HepG2 (cell line): ENCODE measurements at regions not wholly inside any gene's neighbourhood (a gene's known extent, or its start where the extent isn't known, plus 50 kb on each side); places are given as distances from the start of the nearest gene placed in this dataset.

ENCODE experiments used
- ATAC-seq: fragments of 200-7000 bp; cut with Tn5 transposase; 3 replicates; pipeline ENCODE4 v1.9.1; 2020; ENCODE audit warnings: mild to moderate bottlenecking, moderate library complexity
- BruUV-seq: library from RNA; stranded (reverse); fragments of 400-500 nt; replicated peaks from 2 replicates; lab custom pipeline; 2021; lab: Mats Ljungman, UMichigan
- CTCF ChIA-PET: fragments of 300-600 bp; formaldehyde crosslinking; extraction: SDS; loops from one replicate; lab custom pipeline; 2021; ENCODE audit warnings: low total read pairs, inconsistent platforms, low intra/inter-chr PET ratio; lab: Yijun Ruan, JAX
- POLR2A ChIA-PET: fragments of 350-600 bp; sonication (Branson Sonifier 250); formaldehyde crosslinking; loops from one replicate; lab custom pipeline; 2020; ENCODE audit warnings: antibody characterized with exemption, inconsistent platforms; lab: Yijun Ruan, JAX
- DNase-seq: peaks from one replicate; pipeline ENCODE4 v3.0.0-alpha.2; 2015; ENCODE audit warnings: low spot score
- FAIRE-seq: peaks from 3 replicates; lab custom pipeline; 2011; peaks lifted over from hg19 to GRCh38; lab: Jason Lieb, UNC
- H2AFZ ChIP-seq: one replicate; pipeline ENCODE4 v1.6.1; 2011; ENCODE audit warnings: low read length, inconsistent platforms
- H3K27ac ChIP-seq: fragments of 300-600 bp; 3 replicates; pipeline ENCODE4 v1.8.0; 2011; ENCODE audit warnings: mixed run types, mild to moderate bottlenecking, mixed read lengths, low read length, inconsistent platforms; ENCODE audit not compliant: insufficient read depth; ENCODE audit errors: extremely low read length
- H3K27me3 ChIP-seq, 2 experiments: fragments of 200-600 bp in 1 of 2; 2 replicates in 1 of 2; 3 replicates in 1 of 2; pipeline versions ENCODE4 v1.6.0 to v1.8.0; 2011; ENCODE audit warnings: low read length in 2 of 2, mild to moderate bottlenecking in 2 of 2, moderate library complexity in 2 of 2, inconsistent platforms in 1 of 2; ENCODE audit not compliant: insufficient read depth in 2 of 2, control insufficient read depth in 1 of 2
- H3K36me3 ChIP-seq, 2 experiments: fragments of 200-600 bp in 1 of 2; replicated peaks in 1 of 2; 2 replicates in 1 of 2; 3 replicates in 1 of 2; pipeline versions ENCODE4 v1.5.1 to v1.8.0; 2011; ENCODE audit warnings: low read length in 2 of 2, inconsistent platforms in 1 of 2; ENCODE audit not compliant: insufficient read depth in 2 of 2, control insufficient read depth in 1 of 2
- H3K4me1 ChIP-seq: 2 replicates; pipeline ENCODE4 v1.5.1; 2012; ENCODE audit warnings: low read length, inconsistent platforms; ENCODE audit not compliant: insufficient read depth
- H3K4me2 ChIP-seq: 2 replicates; pipeline ENCODE4 v1.6.0; 2011; ENCODE audit warnings: low read depth, low read length, inconsistent platforms
- H3K4me3 ChIP-seq, 3 experiments: fragments of 200-600 bp in 1 of 3; sonication (generic), shearing (Covaris generic) in 1 of 3; replicated peaks in 1 of 3; 2 replicates each; pipeline ENCODE4 v1.5.1; 2011 to 2016; ENCODE audit warnings: low read length in 3 of 3, inconsistent platforms in 2 of 3, low read depth in 2 of 3, mild to moderate bottlenecking in 2 of 3, control low read depth in 1 of 3, mixed read lengths in 1 of 3; ENCODE audit not compliant: insufficient read depth in 1 of 3
- H3K79me2 ChIP-seq: one replicate; pipeline ENCODE4 v1.6.1; 2011; ENCODE audit warnings: low read length, inconsistent platforms; ENCODE audit not compliant: insufficient read depth
- H3K9ac ChIP-seq: 2 replicates; pipeline ENCODE4 v1.6.0; 2011; ENCODE audit warnings: mild to moderate bottlenecking, low read depth, low read length, inconsistent platforms; ENCODE audit not compliant: insufficient read depth
- H3K9me3 ChIP-seq: 2 replicates; pipeline ENCODE4 v1.5.1; 2012; ENCODE audit warnings: mild to moderate bottlenecking, low read length
- H4K20me1 ChIP-seq: 2 replicates; pipeline ENCODE4 v1.6.0; 2011; ENCODE audit warnings: inconsistent platforms, mild to moderate bottlenecking, low read length, moderate library complexity; ENCODE audit not compliant: insufficient read depth
- CSRNP2 ChIP-seq: sonication (generic); formaldehyde crosslinking; conservative IDR thresholded peaks from 2 replicates; pipeline ENCODE4 v1.8.0; 2022; ENCODE audit warnings: low read depth, missing genetic modification reagents
- NBN ChIP-seq: fragments of 450-650 bp; conservative IDR thresholded peaks from 2 replicates; pipeline ENCODE4 v1.6.1; 2017
- NCOA1 ChIP-seq: sonication (generic); formaldehyde crosslinking; IDR thresholded peaks from 2 replicates; pipeline ENCODE4 v1.9.0; 2021; ENCODE audit warnings: missing genetic modification reagents
- NFATC3 ChIP-seq: sonication (generic); formaldehyde crosslinking; IDR thresholded peaks from 2 replicates; pipeline ENCODE4 v1.5.1; 2020; ENCODE audit warnings: mild to moderate bottlenecking, missing genetic modification reagents
- RARG ChIP-seq: sonication (generic); formaldehyde crosslinking; IDR thresholded peaks from 2 replicates; pipeline ENCODE4 v1.4.0; 2020; ENCODE audit warnings: low read depth, mild to moderate bottlenecking, missing genetic modification reagents
- SNAPC2 ChIP-seq: sonication (generic); formaldehyde crosslinking; IDR thresholded peaks from 2 replicates; pipeline ENCODE4 v1.8.1; 2022; ENCODE audit warnings: mild to moderate bottlenecking, missing genetic modification reagents
- TFE3 ChIP-seq: IDR thresholded peaks from 2 replicates; pipeline ENCODE4 v1.6.1; 2016
- ZZZ3 ChIP-seq: sonication (generic); formaldehyde crosslinking; IDR thresholded peaks from 2 replicates; pipeline ENCODE4 v1.4.0; 2020; ENCODE audit warnings: missing genetic modification reagents, mild to moderate bottlenecking, borderline replicate concordance
- WGBS: methylation state at CpG from one replicate; pipeline ENCODE4 v1.1.6; 2017; ENCODE audit warnings: low lambda C conversion rate; 5-methylcytosine and 5-hydroxymethylcytosine counted together
- in situ Hi-C: cut with HindIII; loops from 2 replicates; pipeline ENCODE4 v1.10.0; 2017; ENCODE audit warnings: low pct_unique_long_range_greater_than_20kb; ENCODE audit not compliant: extremely low pct_ligation_motif_present
- intact Hi-C: fragments of 100-400 bp; cut with micrococcal nuclease; formaldehyde crosslinking; loops from one replicate; pipeline ENCODE4 v1.10.0; 2022; ENCODE audit not compliant: unreplicated experiment

GRCh38 chr2:186099826-186100225 is 361.2 kb downstream of the FSIP2 start:
- DNase-seq (no peak), FAIRE-seq (no peak), ATAC-seq (no peak)
- no peaks in the 10 kb centered on the region for H3K27me3 ChIP-seq
- BruUV-seq, result no TSS peak
- H3K9ac ChIP-seq, result no peak overlapping the region
- H3K4me1 ChIP-seq, result peaks cover 6% of the 10 kb centered on the region
- H3K4me3 ChIP-seq, result no peak overlapping the region
- 80% methylated on average over 2 of the region's 2 CpGs for WGBS
- CTCF ChIA-PET, result no interaction called here
- H4K20me1 ChIP-seq, result no peaks in the 10 kb centered on the region
- no peak overlapping the region for H2AFZ ChIP-seq
- no peaks in the 10 kb centered on the region for H3K79me2 ChIP-seq
- TF ChIP-seq NCOA1 (no peak), CSRNP2 (CRISPR knock-in tag) (no peak), ZZZ3 (CRISPR knock-in tag) (no peak)
- POLR2A ChIA-PET, result no interaction called here
- no peaks in the 10 kb centered on the region for H3K9me3 ChIP-seq
- no peak overlapping the region for H3K4me2 ChIP-seq
- intact Hi-C loops, result loop anchor here (10.0 kb wide), 1 partner anchor 285 kb away; no protein-coding TSS in a partner anchor
- no peak overlapping the region for H3K27ac ChIP-seq
- H3K36me3 ChIP-seq, result no peaks in the 10 kb centered on the region
- in situ Hi-C loops, result no loop called here

- Histone ChIP-seq H3K9ac (no peak overlapping the region), H2AFZ (no peak overlapping the region), H3K4me2 (no peak overlapping the region), H3K36me3 (no peaks in the 10 kb centered on the region), H3K9me3 (no peaks in the 10 kb centered on the region), H3K4me1 (peaks cover 6% of the 10 kb centered on the region), H3K4me3 (no peak overlapping the region), H3K27me3 (no peaks in the 10 kb centered on the region), H3K27ac (no peak overlapping the region), H4K20me1 (no peaks in the 10 kb centered on the region), H3K79me2 (no peaks in the 10 kb centered on the region)
- CTCF ChIA-PET, result no interaction called here
- ATAC-seq (no peak), DNase-seq (no peak), FAIRE-seq (no peak)
- TF ChIP-seq NBN, result no peak
- TF ChIP-seq NFATC3 (CRISPR knock-in tag), result no peak
- no peak for TF ChIP-seq TFE3 (CRISPR knock-in tag)
- no peak for TF ChIP-seq SNAPC2 (CRISPR knock-in tag)
- TF ChIP-seq RARG (CRISPR knock-in tag), result no peak
- POLR2A ChIA-PET, result no interaction called here
- in situ Hi-C loops (no loop called here), intact Hi-C loops (loop anchor here (10.0 kb wide), 1 partner anchor 286 kb away; no protein-coding TSS in a partner anchor)
- BruUV-seq, result no TSS peak
Measured at GRCh38 chr2:186100636-186101035, 362.0 kb downstream of the FSIP2 start.
